GM13977 (cell line): ENCODE measurements at regions not wholly inside any gene's neighbourhood (a gene's known extent, or its start where the extent isn't known, plus 50 kb on each side); places are given as distances from the start of the nearest gene placed in this dataset.

Experiments
- DNase-seq: peaks from one replicate; pipeline ENCODE4 v3.0.0; 2012; ENCODE audit warnings: low spot score
- in situ Hi-C: fragments of 300-500 bp; cut with MboI; formaldehyde crosslinking; loops from one replicate; pipeline ENCODE4 v1.12.0; 2022; ENCODE audit warnings: low sequenced_read_pairs, low pct_unique_long_range_greater_than_20kb, mixed read lengths, inconsistent platforms; ENCODE audit not compliant: unreplicated experiment
- TF ChIP-seq, protein P1 (sequence below): IDR thresholded peaks from 2 replicates; pipeline ENCODE4 v1.5.1; 2012; ENCODE audit warnings: mild to moderate bottlenecking, control low read depth; ENCODE audit not compliant: insufficient read depth; ENCODE audit errors: extremely low read depth, missing control alignments

DNA sequence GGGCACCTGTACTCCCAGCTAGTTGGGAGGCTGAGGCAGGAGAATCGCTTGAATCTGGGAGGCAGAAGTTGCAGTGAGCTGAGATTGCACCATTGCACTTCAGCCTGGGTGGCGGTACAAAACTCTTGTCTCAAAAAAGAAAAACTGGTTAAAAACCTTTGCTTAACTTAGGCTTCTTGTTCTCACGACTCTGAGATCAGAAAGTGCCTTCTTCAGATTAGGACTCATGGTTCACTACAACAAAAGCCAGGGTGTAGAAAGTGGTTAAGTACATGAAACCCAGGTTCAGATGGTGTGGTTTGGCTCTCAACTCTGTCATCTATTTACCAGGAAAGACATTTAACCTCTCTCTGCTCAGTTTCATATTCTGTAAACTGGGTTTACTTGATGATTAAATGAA is 168.4 kb downstream of the TUSC7 start:
- TF ChIP-seq, protein P1, sequence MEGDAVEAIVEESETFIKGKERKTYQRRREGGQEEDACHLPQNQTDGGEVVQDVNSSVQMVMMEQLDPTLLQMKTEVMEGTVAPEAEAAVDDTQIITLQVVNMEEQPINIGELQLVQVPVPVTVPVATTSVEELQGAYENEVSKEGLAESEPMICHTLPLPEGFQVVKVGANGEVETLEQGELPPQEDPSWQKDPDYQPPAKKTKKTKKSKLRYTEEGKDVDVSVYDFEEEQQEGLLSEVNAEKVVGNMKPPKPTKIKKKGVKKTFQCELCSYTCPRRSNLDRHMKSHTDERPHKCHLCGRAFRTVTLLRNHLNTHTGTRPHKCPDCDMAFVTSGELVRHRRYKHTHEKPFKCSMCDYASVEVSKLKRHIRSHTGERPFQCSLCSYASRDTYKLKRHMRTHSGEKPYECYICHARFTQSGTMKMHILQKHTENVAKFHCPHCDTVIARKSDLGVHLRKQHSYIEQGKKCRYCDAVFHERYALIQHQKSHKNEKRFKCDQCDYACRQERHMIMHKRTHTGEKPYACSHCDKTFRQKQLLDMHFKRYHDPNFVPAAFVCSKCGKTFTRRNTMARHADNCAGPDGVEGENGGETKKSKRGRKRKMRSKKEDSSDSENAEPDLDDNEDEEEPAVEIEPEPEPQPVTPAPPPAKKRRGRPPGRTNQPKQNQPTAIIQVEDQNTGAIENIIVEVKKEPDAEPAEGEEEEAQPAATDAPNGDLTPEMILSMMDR = no peak
- in situ Hi-C loops = no loop called here
- no peak for DNase-seq

DNA sequence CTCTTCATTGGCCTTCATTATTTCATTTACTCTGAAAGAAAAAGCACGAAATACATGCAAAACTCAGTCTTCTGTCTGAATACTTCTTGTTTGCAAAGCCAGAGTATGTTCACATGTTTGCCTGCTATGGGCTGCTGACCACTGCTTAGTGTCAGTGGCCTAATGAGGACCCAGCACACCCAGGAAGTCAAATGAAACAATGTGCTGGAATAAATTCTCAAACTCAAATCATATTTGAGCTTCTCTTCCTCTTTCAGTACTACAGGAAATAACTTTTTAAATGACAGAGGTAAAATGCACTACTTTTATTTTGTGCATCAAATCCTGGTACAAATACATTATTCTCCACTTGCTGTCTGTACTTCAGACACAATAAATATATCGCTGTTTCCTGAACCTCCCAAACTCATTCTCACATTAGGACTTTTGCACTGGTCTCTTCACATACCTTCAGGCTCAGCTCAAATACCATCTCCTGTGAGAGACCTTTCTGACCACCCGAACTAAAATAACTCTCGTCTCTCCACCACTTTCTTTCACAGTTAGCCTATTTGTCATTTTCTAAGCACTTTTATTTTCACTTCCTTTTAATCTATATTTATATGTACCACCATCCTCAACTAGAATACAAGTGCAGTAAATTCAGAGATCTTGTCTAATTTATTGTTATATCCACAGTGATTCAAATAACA is 176.8 kb downstream of the TUSC7 start:
- in situ Hi-C loops = no loop called here
- TF ChIP-seq, protein P1 = no peak
- DNase-seq = peak; percentile 5

DNA sequence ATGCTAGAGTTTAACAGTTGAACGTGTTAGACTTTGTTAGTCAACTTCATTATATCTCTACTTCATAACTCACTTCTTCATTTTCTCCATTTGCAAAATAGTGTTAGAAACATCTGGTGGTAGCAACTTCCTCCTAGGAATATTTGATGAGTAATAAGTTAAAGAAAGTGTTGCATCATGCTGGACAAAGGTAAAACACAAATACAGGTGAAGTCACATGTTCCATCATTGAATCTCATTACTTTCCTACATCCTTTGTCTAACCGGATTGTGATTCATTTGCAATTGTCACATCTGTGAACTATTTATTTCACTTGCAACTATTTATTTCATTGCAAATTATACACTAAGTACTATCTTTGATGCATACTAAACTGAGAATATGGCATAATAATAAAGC is 186.5 kb downstream of the TUSC7 start:
- in situ Hi-C loops = no loop called here
- no peak for DNase-seq

DNA sequence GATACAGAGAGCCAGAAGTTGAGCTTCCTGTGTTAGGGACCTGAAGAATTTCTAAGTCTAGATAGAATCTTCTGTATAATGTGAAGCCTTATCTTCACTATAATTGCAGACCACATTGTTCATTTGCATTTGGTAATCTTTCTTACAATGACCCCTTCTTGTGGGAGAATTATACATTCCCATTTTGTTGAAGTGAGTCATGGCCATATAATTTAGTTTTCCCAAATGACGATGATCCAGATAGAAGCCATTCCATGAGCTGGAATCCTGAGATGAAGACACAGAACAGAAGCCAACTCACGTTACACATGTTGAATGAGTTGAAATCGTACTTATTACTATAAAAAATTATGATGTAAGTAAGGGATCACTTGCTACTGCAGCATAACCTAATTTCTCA is 187.8 kb downstream of the TUSC7 start:
- TF ChIP-seq, protein P1 = no peak
- in situ Hi-C loops = no loop called here
- DNase-seq = no peak

More for the DNA sequence above, 186.5 kb downstream of the TUSC7 start:
- TF ChIP-seq, protein P1 = no peak

DNA sequence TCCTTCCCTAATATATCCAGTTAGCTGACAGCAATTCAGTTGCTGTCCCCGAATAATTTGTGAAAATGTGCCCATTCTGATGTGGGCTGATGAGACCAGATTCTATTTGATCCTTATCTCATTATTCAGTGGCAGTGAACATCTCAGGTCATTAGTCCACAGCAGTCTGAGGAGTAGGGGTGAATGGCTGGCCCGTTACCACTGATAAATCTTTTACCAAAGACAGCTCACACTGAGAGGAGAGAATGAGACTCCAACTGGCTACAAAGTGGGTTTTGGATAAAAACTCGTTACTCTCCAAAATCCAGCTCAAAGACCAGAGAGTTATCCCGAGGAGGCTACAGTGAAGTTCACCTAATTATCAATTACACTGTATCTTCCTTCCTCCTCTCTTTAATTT is 189.7 kb downstream of the TUSC7 start:
- TF ChIP-seq, protein P1 = no peak
- in situ Hi-C loops = no loop called here
- DNase-seq = no peak

DNA sequence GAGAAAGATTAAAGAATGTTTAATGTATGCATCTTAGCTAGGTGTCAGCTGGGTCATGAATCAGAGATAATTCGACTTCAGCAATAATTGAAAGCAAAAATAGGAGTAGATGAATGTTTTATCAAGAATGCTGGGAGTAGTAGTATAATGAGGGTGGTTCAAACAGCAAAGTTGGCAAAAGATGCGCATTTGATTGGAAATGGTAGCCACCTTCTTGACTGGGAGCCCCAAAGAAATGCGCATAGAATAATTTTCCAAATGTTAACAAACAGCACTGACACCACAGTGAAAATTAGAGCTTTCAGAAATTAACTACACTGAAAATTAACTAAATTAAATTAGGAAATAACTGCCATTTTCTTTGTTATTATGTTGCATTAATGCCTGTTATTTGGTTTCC is 195.8 kb downstream of the TUSC7 start:
- TF ChIP-seq, protein P1 = no peak
- DNase-seq = no peak
- in situ Hi-C loops = no loop called here
